BLaER1 treated with 17β-estradiol and CSF1 and Interleukin-3, amounts not matched to agents 10 nM and 100 nM (cell line): ENCODE measurements at regions not wholly inside any gene's neighbourhood (a gene's known extent, or its start where the extent isn't known, plus 50 kb on each side); places are given as distances from the start of the nearest gene placed in this dataset.

Experiments used
- H3K27ac ChIP-seq, 11 experiments: shearing (Covaris generic); formaldehyde crosslinking; 2 replicates each; pipeline ENCODE4 v1.8.1; 2022
- H3K27me3 ChIP-seq, 11 experiments: shearing (Covaris generic); formaldehyde crosslinking; 2 replicates each; pipeline ENCODE4 v1.8.1; 2022
- H3K36me3 ChIP-seq, 11 experiments: shearing (Covaris generic); formaldehyde crosslinking; 2 replicates each; pipeline ENCODE4 v1.8.1; 2022
- H3K4me1 ChIP-seq, 10 experiments: shearing (Covaris generic); formaldehyde crosslinking; 2 replicates each; pipeline ENCODE4 v1.8.1; 2022
- H3K4me2 ChIP-seq, 11 experiments: shearing (Covaris generic); formaldehyde crosslinking; 2 replicates each; pipeline ENCODE4 v1.8.1; 2022
- H3K4me3 ChIP-seq, 10 experiments: shearing (Covaris generic); formaldehyde crosslinking; 2 replicates each; pipeline ENCODE4 v1.8.1; 2022
- H3K9ac ChIP-seq, 11 experiments: shearing (Covaris generic); formaldehyde crosslinking; 2 replicates each; pipeline ENCODE4 v1.8.1; 2022
- H3K9me3 ChIP-seq, 11 experiments: shearing (Covaris generic); formaldehyde crosslinking; replicated peaks in 1 of 11; 2 replicates each; pipeline ENCODE4 v1.8.1; 2022
- H4K20me1 ChIP-seq, 11 experiments: shearing (Covaris generic); formaldehyde crosslinking; 2 replicates each; pipeline ENCODE4 v1.8.1; 2022
- Cebpa-rat ChIP-seq, 11 experiments: shearing (Covaris generic); IDR thresholded peaks; 2 replicates each; pipeline ENCODE4 v1.8.1; 2022

- no peaks in the 10 kb centered on the region for H3K4me1 ChIP-seq
- TF ChIP-seq Cebpa-rat (IDR thresholded peaks at IDR 0.05): no peak
- no peak overlapping the region for H3K27ac ChIP-seq
- no peak overlapping the region for H3K4me2 ChIP-seq
- no peak overlapping the region for H3K4me3 ChIP-seq
- H3K27me3 ChIP-seq: no peaks in the 10 kb centered on the region
- H3K36me3 ChIP-seq: no peaks in the 10 kb centered on the region
- H4K20me1 ChIP-seq: no peaks in the 10 kb centered on the region
- H3K9me3 ChIP-seq: no peaks in the 10 kb centered on the region
- H3K9ac ChIP-seq: no peak overlapping the region
Observed at GRCh38 chr5:117286813-117287212, 712.2 kb upstream of the SEMA6A start.

DNA sequence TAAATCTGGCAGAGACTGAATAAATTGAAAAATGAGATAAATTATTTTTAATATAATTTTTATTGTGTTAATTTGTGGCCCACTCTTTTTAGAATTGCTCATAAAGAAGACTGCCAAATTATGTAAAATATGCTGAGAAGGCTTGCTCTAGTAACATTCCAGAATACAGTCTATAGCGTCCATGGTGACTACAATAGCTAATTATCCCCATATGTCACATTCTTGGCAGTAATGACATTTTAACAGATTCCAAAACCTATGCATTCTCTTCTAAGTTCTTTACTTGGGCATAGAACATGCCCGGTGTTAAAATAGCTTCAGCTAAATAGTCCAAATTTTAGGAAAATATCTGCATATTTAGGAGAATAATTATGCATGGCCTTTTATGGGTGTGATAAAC lies 697.0 kb upstream of the SEMA6A start:
- Histone ChIP-seq H3K9me3 (peaks cover 0 to 6% (median 5%) of the 10 kb centered on the region in 11 experiments; a peak in 7 of 22 replicates), H3K4me3 (no peak overlapping the region), H4K20me1 (no peaks in the 10 kb centered on the region), H3K9ac (no peak overlapping the region), H3K27me3 (no peaks in the 10 kb centered on the region), H3K4me2 (no peak overlapping the region), H3K36me3 (no peaks in the 10 kb centered on the region), H3K27ac (no peak overlapping the region), H3K4me1 (no peaks in the 10 kb centered on the region)
- TF ChIP-seq Cebpa-rat (IDR thresholded peaks at IDR 0.05): no peak

DNA sequence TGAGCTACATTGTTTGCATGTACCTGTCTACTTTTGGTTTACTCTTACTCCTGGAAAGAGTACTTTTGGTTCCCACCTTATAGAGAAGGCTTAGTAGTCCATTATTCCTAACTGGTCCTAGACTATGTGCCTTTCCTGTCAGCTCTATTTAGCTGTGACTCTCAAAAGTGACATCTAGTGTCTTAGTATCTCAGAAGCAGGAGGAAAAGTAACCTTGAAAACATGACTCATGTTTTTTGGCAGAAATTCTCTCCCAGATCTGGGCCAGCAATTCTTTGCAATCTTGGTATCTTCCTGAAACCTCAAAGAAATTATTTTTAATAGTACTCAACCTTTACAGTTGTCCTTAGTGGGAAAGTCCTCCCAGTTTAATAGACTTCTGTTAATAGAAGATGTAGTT lies 691.7 kb upstream of the SEMA6A start:
- TF ChIP-seq Cebpa-rat (IDR thresholded peaks at IDR 0.05): no peak
- H3K27ac ChIP-seq: no peak overlapping the region

GRCh38 chr5:117263231-117263630 lies 688.6 kb upstream of the SEMA6A start:
- no peaks in the 10 kb centered on the region for H3K36me3 ChIP-seq
- H4K20me1 ChIP-seq: no peaks in the 10 kb centered on the region
- H3K4me3 ChIP-seq: no peak overlapping the region
- no peak overlapping the region for H3K27ac ChIP-seq
- TF ChIP-seq Cebpa-rat (IDR thresholded peaks at IDR 0.05): no peak
- no peaks in the 10 kb centered on the region for H3K4me1 ChIP-seq
- peaks cover 6 to 15% (median 9%) of the 10 kb centered on the region in 11 experiments; a peak in 12 of 22 replicates for H3K9me3 ChIP-seq
- no peaks in the 10 kb centered on the region for H3K27me3 ChIP-seq
- H3K4me2 ChIP-seq: no peak overlapping the region
- H3K9ac ChIP-seq: no peak overlapping the region

More for the DNA sequence above, 691.7 kb upstream of the SEMA6A start:
- Histone ChIP-seq H3K4me1 (no peaks in the 10 kb centered on the region), H4K20me1 (no peaks in the 10 kb centered on the region), H3K27me3 (no peaks in the 10 kb centered on the region), H3K4me3 (no peak overlapping the region), H3K36me3 (no peaks in the 10 kb centered on the region), H3K9ac (no peak overlapping the region), H3K4me2 (no peak overlapping the region), H3K9me3 (peaks cover 6 to 15% (median 9%) of the 10 kb centered on the region in 11 experiments; a peak in 12 of 22 replicates)

DNA sequence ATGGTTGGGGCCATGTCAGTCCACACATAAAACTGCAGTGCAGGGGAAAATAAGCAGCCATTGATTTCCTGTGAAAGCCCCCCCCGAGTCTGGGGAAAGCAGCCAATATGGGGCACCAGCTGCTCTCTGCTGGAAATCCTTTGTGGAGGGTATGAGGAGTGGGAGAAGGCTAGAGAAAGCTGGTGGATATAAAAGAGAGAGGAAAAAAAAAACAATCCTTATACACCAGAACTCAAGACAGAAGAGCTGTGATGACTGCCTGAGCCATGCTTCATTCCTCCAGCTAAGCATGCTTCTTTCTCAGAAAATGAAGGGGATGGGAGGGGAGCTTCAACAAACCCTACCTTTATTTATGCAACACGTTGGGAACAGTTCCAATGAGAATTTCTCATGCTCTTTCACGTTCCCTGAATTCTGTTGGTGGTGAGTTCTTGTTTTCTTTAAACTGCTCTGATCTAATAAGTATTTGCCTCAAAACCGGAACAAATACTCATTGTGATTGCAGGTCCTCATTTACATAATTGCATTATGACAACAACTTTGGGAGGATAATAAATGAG lies 688.0 kb upstream of the SEMA6A start:
- H3K27ac ChIP-seq: no peak overlapping the region
- no peak overlapping the region for H3K4me2 ChIP-seq
- no peak overlapping the region for H3K9ac ChIP-seq
- no peak for TF ChIP-seq Cebpa-rat (IDR thresholded peaks at IDR 0.05)
- H3K4me1 ChIP-seq: no peaks in the 10 kb centered on the region
- no peak overlapping the region for H3K4me3 ChIP-seq
- no peaks in the 10 kb centered on the region for H3K27me3 ChIP-seq
- no peaks in the 10 kb centered on the region for H4K20me1 ChIP-seq
- no peaks in the 10 kb centered on the region for H3K36me3 ChIP-seq
- peaks cover 6 to 15% (median 9%) of the 10 kb centered on the region in 11 experiments; a peak in 12 of 22 replicates for H3K9me3 ChIP-seq

DNA sequence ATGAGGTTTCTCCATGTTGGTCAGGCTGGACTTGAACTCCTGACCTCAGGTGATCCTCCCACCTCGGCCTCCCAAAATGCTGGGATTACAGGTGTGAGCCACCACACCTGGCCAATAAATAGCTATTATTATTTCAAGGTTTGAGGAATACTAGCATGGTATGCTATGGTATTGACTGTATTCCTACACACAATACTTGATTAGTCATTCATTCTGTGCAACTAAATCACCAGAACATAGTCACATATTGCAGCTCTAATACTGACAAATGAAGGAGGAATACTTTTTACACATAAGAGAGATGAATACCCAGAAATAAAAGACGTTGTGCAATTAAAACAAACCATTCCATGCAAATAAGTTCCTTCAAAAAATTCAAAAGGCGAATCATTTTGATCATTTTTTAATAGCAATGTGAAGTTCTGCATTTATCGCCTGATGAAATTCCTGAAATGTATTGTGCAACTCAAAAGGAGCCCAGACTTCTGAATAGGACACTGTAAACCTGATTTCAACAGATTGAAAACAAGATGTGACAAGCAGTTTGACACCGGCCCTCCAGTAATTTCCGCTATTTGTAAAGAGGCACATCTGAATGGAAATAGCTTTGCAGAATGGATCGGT lies 687.4 kb upstream of the SEMA6A start:
- Histone ChIP-seq H3K27ac (no peak overlapping the region), H3K4me1 (no peaks in the 10 kb centered on the region), H3K36me3 (no peaks in the 10 kb centered on the region), H3K4me2 (no peak overlapping the region), H3K9me3 (peaks cover 6 to 15% (median 9%) of the 10 kb centered on the region in 11 experiments; a peak in 12 of 22 replicates), H3K9ac (no peak overlapping the region), H3K4me3 (no peak overlapping the region), H3K27me3 (no peaks in the 10 kb centered on the region), H4K20me1 (no peaks in the 10 kb centered on the region)
- no peak for TF ChIP-seq Cebpa-rat (IDR thresholded peaks at IDR 0.05)

GRCh38 chr5:117255211-117256027 lies 680.8 kb upstream of the SEMA6A start:
- Histone ChIP-seq H3K9me3 (no peaks in the 10 kb centered on the region), H3K9ac (no peak overlapping the region), H3K4me3 (no peak overlapping the region), H3K27ac (no peak overlapping the region), H3K4me2 (no peak overlapping the region), H3K27me3 (no peaks in the 10 kb centered on the region), H3K4me1 (no peaks in the 10 kb centered on the region), H4K20me1 (no peaks in the 10 kb centered on the region), H3K36me3 (no peaks in the 10 kb centered on the region)
- no peak for TF ChIP-seq Cebpa-rat (IDR thresholded peaks at IDR 0.05)

DNA sequence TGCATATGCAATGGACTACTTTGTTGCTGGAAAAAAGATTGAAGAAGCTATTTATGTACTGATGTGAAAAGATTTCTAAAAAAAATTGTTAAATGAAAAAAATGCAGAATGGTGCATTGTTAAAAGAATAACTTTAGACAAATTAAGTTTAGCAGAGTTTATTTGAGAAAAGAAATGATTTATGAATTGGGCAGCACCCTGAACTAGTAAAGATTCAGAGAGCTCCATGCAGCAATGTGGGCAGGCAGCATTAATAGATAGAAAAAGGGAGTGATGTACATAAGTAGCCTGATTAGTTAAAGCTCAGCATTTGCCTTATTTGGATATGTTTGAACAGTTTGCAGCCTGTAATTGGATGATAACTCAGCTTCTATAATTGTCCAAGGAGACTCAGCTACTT lies 677.9 kb upstream of the SEMA6A start:
- Histone ChIP-seq H3K4me3 (no peak overlapping the region), H3K27me3 (no peaks in the 10 kb centered on the region), H3K27ac (no peak overlapping the region), H3K36me3 (no peaks in the 10 kb centered on the region), H4K20me1 (no peaks in the 10 kb centered on the region), H3K4me2 (no peak overlapping the region), H3K9me3 (no peaks in the 10 kb centered on the region), H3K9ac (no peak overlapping the region), H3K4me1 (no peaks in the 10 kb centered on the region)
- TF ChIP-seq Cebpa-rat (IDR thresholded peaks at IDR 0.05): no peak

GRCh38 chr5:117249086-117249815 lies 674.6 kb upstream of the SEMA6A start:
- H3K27ac ChIP-seq: no peak overlapping the region
- H3K27me3 ChIP-seq: no peaks in the 10 kb centered on the region
- no peaks in the 10 kb centered on the region for H3K36me3 ChIP-seq
- no peak overlapping the region for H3K9ac ChIP-seq
- no peaks in the 10 kb centered on the region for H4K20me1 ChIP-seq
- 0 out of 22 replicates have a peak, but pooled peaks of 3 of the 11 experiments have one; percentile 28 to 30 (median 30) for TF ChIP-seq Cebpa-rat (IDR thresholded peaks at IDR 0.05)
- no peak overlapping the region for H3K4me3 ChIP-seq
- no peaks in the 10 kb centered on the region for H3K4me1 ChIP-seq
- H3K9me3 ChIP-seq: no peaks in the 10 kb centered on the region
- no peak overlapping the region for H3K4me2 ChIP-seq
